Panc1 (cell line): ENCODE measurements at regions not wholly inside any gene's neighbourhood (a gene's known extent, or its start where the extent isn't known, plus 50 kb on each side); places are given as distances from the start of the nearest gene placed in this dataset.

Source experiments
- ATAC-seq: fragments of 200-7000 bp; cut with Tn5 transposase; 2 replicates; pipeline ENCODE4 v1.9.1; 2020; ENCODE audit warnings: mild to moderate bottlenecking, moderate library complexity
- BruUV-seq: library from RNA; stranded (reverse); fragments of 400-500 nt; replicated peaks from 2 replicates; lab custom pipeline; 2021; lab: Mats Ljungman, UMichigan
- CTCF ChIA-PET: fragments of 300-600 bp; sonication (Branson Sonifier 250); formaldehyde crosslinking; loops from one replicate; lab custom pipeline; 2022; ENCODE audit warnings: antibody characterized with exemption; lab: Charles Lee
- POLR2A ChIA-PET: fragments of 300-600 bp; sonication (Branson Sonifier 250); formaldehyde crosslinking; loops from one replicate; lab custom pipeline; 2022; ENCODE audit warnings: antibody characterized with exemption; lab: Charles Lee
- DNase-seq: peaks from one replicate; pipeline ENCODE4 v3.0.0-alpha.2; 2010; ENCODE audit warnings: low read depth, low spot score
- H3K27ac ChIP-seq: 2 replicates; pipeline ENCODE4 v1.5.1; 2011; ENCODE audit warnings: mild to moderate bottlenecking, low read length, inconsistent platforms
- H3K27me3 ChIP-seq: fragments of 200-500 bp; sonication (Bioruptor generic); 2 replicates; pipeline ENCODE4 v1.6.0; 2014; ENCODE audit warnings: low read length, inconsistent platforms; ENCODE audit not compliant: control insufficient read depth, insufficient read depth
- H3K36me3 ChIP-seq: fragments of 200-500 bp; sonication (Bioruptor generic); 2 replicates; pipeline ENCODE4 v1.5.1; 2014; ENCODE audit warnings: inconsistent platforms, mild to moderate bottlenecking, low read length, moderate library complexity; ENCODE audit not compliant: control insufficient read depth, insufficient read depth
- H3K4me1 ChIP-seq: 2 replicates; pipeline ENCODE4 v1.5.1; 2011; ENCODE audit warnings: inconsistent platforms, mild to moderate bottlenecking, low read length, moderate library complexity; ENCODE audit not compliant: control insufficient read depth, insufficient read depth
- H3K4me3 ChIP-seq, 2 experiments: 2 replicates each; pipeline ENCODE4 v1.5.1; 2011 to 2012; ENCODE audit warnings: low read depth in 2 of 2, low read length in 2 of 2, mild to moderate bottlenecking in 2 of 2, inconsistent platforms in 1 of 2, moderate library complexity in 1 of 2
- H3K9me3 ChIP-seq: fragments of 200-500 bp; sonication (Bioruptor generic); 2 replicates; pipeline ENCODE4 v1.5.1; 2014; ENCODE audit warnings: low read depth, mild to moderate bottlenecking, inconsistent platforms, low read length, moderate library complexity; ENCODE audit not compliant: control insufficient read depth, insufficient read depth
- CTCF ChIP-seq: fragments of 450-650 bp; IDR thresholded peaks from 2 replicates; pipeline ENCODE4 v1.5.1; 2017; ENCODE audit warnings: mild to moderate bottlenecking
- POLR2AphosphoS5 ChIP-seq: IDR thresholded peaks from 2 replicates; pipeline ENCODE4 v1.6.1; 2012; ENCODE audit warnings: mild to moderate bottlenecking, low read depth, low read length, moderate library complexity
- SIN3A ChIP-seq: IDR thresholded peaks from 2 replicates; pipeline ENCODE4 v1.6.1; 2012; ENCODE audit warnings: low read depth, mild to moderate bottlenecking, low read length, moderate library complexity, borderline replicate concordance; ENCODE audit not compliant: insufficient read depth
- TCF7L2 ChIP-seq: IDR thresholded peaks from 2 replicates; pipeline ENCODE4 v1.6.1; 2011; ENCODE audit warnings: mild to moderate bottlenecking, low read depth, low read length, inconsistent platforms
- in situ Hi-C: cut with HindIII; loops from 2 replicates; pipeline ENCODE4 v1.10.0; 2016; ENCODE audit warnings: low sequenced_read_pairs, low pct_unique_long_range_greater_than_20kb
- intact Hi-C: fragments of 100-400 bp; cut with micrococcal nuclease; formaldehyde crosslinking; loops from one replicate; pipeline ENCODE4 v1.10.0; 2022; ENCODE audit not compliant: unreplicated experiment
- TF ChIP-seq, protein P1 (sequence below), 2 experiments: IDR thresholded peaks; 2 replicates each; pipeline ENCODE4 v1.6.1; 2011 to 2012; ENCODE audit warnings: low read depth in 2 of 2, control low read depth in 1 of 2, low read length in 1 of 2, mild to moderate bottlenecking in 1 of 2, moderate library complexity in 1 of 2; ENCODE audit not compliant: insufficient read depth in 1 of 2

DNA sequence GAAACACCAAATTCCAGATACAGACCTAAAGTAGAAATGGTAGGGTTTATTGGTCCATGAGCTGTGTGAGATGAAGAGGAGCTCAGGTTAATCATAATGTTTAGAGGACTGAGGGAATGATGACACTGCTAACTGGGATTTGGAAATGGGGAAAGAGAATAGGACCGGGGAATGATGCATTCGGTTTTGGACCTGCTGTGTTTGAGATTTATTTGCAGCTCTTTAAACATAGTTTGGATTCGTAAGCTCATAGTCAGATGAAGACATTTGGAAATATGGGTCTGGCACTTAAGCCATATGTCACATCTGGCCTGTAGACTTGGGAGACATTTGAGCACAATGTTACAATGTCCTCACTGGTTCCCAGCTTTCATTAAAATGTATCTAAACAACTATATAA, 127.9 kb upstream of the DUSP10 start:
- TF ChIP-seq TCF7L2, result no peak
- no peak for TF ChIP-seq CTCF
- TF ChIP-seq POLR2AphosphoS5, result no peak
- TF ChIP-seq, protein P1, sequence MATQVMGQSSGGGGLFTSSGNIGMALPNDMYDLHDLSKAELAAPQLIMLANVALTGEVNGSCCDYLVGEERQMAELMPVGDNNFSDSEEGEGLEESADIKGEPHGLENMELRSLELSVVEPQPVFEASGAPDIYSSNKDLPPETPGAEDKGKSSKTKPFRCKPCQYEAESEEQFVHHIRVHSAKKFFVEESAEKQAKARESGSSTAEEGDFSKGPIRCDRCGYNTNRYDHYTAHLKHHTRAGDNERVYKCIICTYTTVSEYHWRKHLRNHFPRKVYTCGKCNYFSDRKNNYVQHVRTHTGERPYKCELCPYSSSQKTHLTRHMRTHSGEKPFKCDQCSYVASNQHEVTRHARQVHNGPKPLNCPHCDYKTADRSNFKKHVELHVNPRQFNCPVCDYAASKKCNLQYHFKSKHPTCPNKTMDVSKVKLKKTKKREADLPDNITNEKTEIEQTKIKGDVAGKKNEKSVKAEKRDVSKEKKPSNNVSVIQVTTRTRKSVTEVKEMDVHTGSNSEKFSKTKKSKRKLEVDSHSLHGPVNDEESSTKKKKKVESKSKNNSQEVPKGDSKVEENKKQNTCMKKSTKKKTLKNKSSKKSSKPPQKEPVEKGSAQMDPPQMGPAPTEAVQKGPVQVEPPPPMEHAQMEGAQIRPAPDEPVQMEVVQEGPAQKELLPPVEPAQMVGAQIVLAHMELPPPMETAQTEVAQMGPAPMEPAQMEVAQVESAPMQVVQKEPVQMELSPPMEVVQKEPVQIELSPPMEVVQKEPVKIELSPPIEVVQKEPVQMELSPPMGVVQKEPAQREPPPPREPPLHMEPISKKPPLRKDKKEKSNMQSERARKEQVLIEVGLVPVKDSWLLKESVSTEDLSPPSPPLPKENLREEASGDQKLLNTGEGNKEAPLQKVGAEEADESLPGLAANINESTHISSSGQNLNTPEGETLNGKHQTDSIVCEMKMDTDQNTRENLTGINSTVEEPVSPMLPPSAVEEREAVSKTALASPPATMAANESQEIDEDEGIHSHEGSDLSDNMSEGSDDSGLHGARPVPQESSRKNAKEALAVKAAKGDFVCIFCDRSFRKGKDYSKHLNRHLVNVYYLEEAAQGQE (IDR thresholded peaks at IDR 0.05; ENCODE audit: insufficient read depth in 1 of 2, low read depth in 2 of 2, low read length in 1 of 2), result no peak
- TF ChIP-seq SIN3A, result no peak
- Histone ChIP-seq H3K27ac (no peak overlapping the region), H3K9me3 (no peaks in the 10 kb centered on the region), H3K36me3 (no peaks in the 10 kb centered on the region), H3K4me3 (no peak overlapping the region), H3K27me3 (no peaks in the 10 kb centered on the region), H3K4me1 (no peaks in the 10 kb centered on the region)
- BruUV-seq, result no TSS peak
- ChIA-PET CTCF (no interaction called here), POLR2A (no interaction called here)
- in situ Hi-C loops, result no loop called here
- ATAC-seq (no peak), DNase-seq (no peak)
- intact Hi-C loops, result no loop called here

- in situ Hi-C loops, result no loop called here
- H3K36me3 ChIP-seq, result no peaks in the 10 kb centered on the region
- ATAC-seq (peak; percentile 91), DNase-seq (peak; percentile 65)
- ChIA-PET POLR2A (no interaction called here), CTCF (no interaction called here)
- no peaks in the 10 kb centered on the region for H3K4me1 ChIP-seq
- BruUV-seq, result no TSS peak
- H3K4me3 ChIP-seq, result no peak overlapping the region
- no peak for TF ChIP-seq POLR2AphosphoS5
- TF ChIP-seq, protein P1 (IDR thresholded peaks at IDR 0.05; ENCODE audit: insufficient read depth in 1 of 2, low read depth in 2 of 2, low read length in 1 of 2), result no peak
- TF ChIP-seq TCF7L2, result no peak
- TF ChIP-seq CTCF, result no peak
- TF ChIP-seq SIN3A, result no peak
- H3K27ac ChIP-seq, result no peak overlapping the region
- H3K9me3 ChIP-seq, result no peaks in the 10 kb centered on the region
- no peaks in the 10 kb centered on the region for H3K27me3 ChIP-seq
- intact Hi-C loops, result no loop called here
Measured at GRCh38 chr1:221868593-221869303, 126.9 kb upstream of the DUSP10 start.
